ENCODE measurements at regions not wholly inside any gene's neighbourhood (a gene's known extent, or its start where the extent isn't known, plus 50 kb on each side); places are given as distances from the start of the nearest gene placed in this dataset.

- no peak for DNase-seq (ENCODE audit: low spot score)
- 100% methylated on average over 2 of the region's 7 CpGs; no CpG with 5 or more reads in 1 of the 2 donors for WGBS, 2 donors (ENCODE audit: extremely low coverage in 2 of 2, insufficient read length in 2 of 2, insufficient replicate concordance in 1 of 2)
- Histone ChIP-seq H2BK15ac (ENCODE audit: low read length) (no peak overlapping the region), H3K9ac (ENCODE audit: low read depth, low read length, poor library complexity) (no peak overlapping the region), H3K79me1 (ENCODE audit: low read depth, low read length) (no peaks in the 10 kb centered on the region), H3K27ac (replicated peaks; ENCODE audit: low read length) (no peak overlapping the region), H3K27me3 (ENCODE audit: control insufficient read depth in 3 of 3, insufficient read depth in 3 of 3, low read depth in 1 of 3, low read length in 3 of 3) (no peaks in the 10 kb centered on the region), H3K36me3 (replicated peaks in 1 of 2; ENCODE audit: control insufficient read depth in 2 of 2, insufficient read depth in 2 of 2, low read length in 2 of 2) (no peaks in the 10 kb centered on the region), H3K23ac (ENCODE audit: low read depth, low read length, poor library complexity) (no peak overlapping the region), H2BK5ac (ENCODE audit: low read length) (no peak overlapping the region), H2AFZ (ENCODE audit: low read length) (no peak overlapping the region), H2BK12ac (ENCODE audit: low read length) (no peak overlapping the region), H4K91ac (ENCODE audit: low read depth, low read length, poor library complexity) (no peak overlapping the region), H3K9me3 (replicated peaks in 1 of 2; ENCODE audit: control insufficient read depth in 2 of 2, insufficient read depth in 1 of 2, low read depth in 1 of 2, low read length in 2 of 2) (peaks cover 0 to 2% of the 10 kb centered on the region in 2 donors), H4K8ac (ENCODE audit: low read depth, low read length) (no peak overlapping the region), H3K4ac (ENCODE audit: low read length) (no peak overlapping the region), H3K14ac (ENCODE audit: low read length) (no peak overlapping the region), H2AK5ac (ENCODE audit: low read depth, low read length) (no peak overlapping the region), H3K4me3 (ENCODE audit: low read length in 2 of 2) (no peak overlapping the region), H2BK120ac (ENCODE audit: low read depth, low read length) (no peak overlapping the region), H3K4me2 (ENCODE audit: insufficient read depth, low read length, poor library complexity, severe bottlenecking) (no peak overlapping the region), H3K4me1 (ENCODE audit: control insufficient read depth in 2 of 2, insufficient read depth in 1 of 2, low read depth in 1 of 2, low read length in 2 of 2) (peaks cover 0 to 3% of the 10 kb centered on the region in 2 donors), H3K18ac (ENCODE audit: low read length) (no peak overlapping the region)
Measured at GRCh38 chr16:86854626-86855294, 276.4 kb downstream of the FOXL1 start.

GRCh38 chr16:86856946-86857586 is 278.7 kb downstream of the FOXL1 start:
- Histone ChIP-seq H3K79me1 (ENCODE audit: low read depth, low read length) (no peaks in the 10 kb centered on the region), H3K4ac (ENCODE audit: low read length) (no peak overlapping the region), H3K4me2 (ENCODE audit: insufficient read depth, low read length, poor library complexity, severe bottlenecking) (no peak overlapping the region), H3K36me3 (replicated peaks in 1 of 2; ENCODE audit: control insufficient read depth in 2 of 2, insufficient read depth in 2 of 2, low read length in 2 of 2) (no peaks in the 10 kb centered on the region), H4K91ac (ENCODE audit: low read depth, low read length, poor library complexity) (no peak overlapping the region), H2BK120ac (ENCODE audit: low read depth, low read length) (no peak overlapping the region), H4K8ac (ENCODE audit: low read depth, low read length) (no peak overlapping the region), H3K18ac (ENCODE audit: low read length) (no peak overlapping the region), H3K14ac (ENCODE audit: low read length) (no peak overlapping the region), H3K4me1 (ENCODE audit: control insufficient read depth in 2 of 2, insufficient read depth in 1 of 2, low read depth in 1 of 2, low read length in 2 of 2) (peaks cover 0 to 2% of the 10 kb centered on the region in 2 donors), H3K27ac (replicated peaks; ENCODE audit: low read length) (no peak overlapping the region), H3K23ac (ENCODE audit: low read depth, low read length, poor library complexity) (no peak overlapping the region), H2BK15ac (ENCODE audit: low read length) (no peak overlapping the region), H2BK5ac (ENCODE audit: low read length) (no peak overlapping the region), H2AK5ac (ENCODE audit: low read depth, low read length) (no peak overlapping the region), H3K27me3 (ENCODE audit: control insufficient read depth in 3 of 3, insufficient read depth in 3 of 3, low read depth in 1 of 3, low read length in 3 of 3) (no peaks in the 10 kb centered on the region), H3K9ac (ENCODE audit: low read depth, low read length, poor library complexity) (peak overlapping the region; percentile 55), H3K9me3 (replicated peaks in 1 of 2; ENCODE audit: control insufficient read depth in 2 of 2, insufficient read depth in 1 of 2, low read depth in 1 of 2, low read length in 2 of 2) (peaks cover 0 to 2% of the 10 kb centered on the region in 2 donors), H2BK12ac (ENCODE audit: low read length) (no peak overlapping the region), H3K4me3 (ENCODE audit: low read length in 2 of 2) (no peak overlapping the region), H2AFZ (ENCODE audit: low read length) (no peak overlapping the region)
- DNase-seq (ENCODE audit: low spot score), result no peak
- no CpG with 5 or more reads among the region's 15 CpGs for WGBS, 2 donors (ENCODE audit: extremely low coverage in 2 of 2, insufficient read length in 2 of 2, insufficient replicate concordance in 1 of 2)

- no peaks in the 10 kb centered on the region for H3K36me3 ChIP-seq (replicated peaks in 1 of 2; ENCODE audit: control insufficient read depth in 2 of 2, insufficient read depth in 2 of 2, low read length in 2 of 2)
- H3K79me1 ChIP-seq (ENCODE audit: low read depth, low read length), result no peaks in the 10 kb centered on the region
- no peak overlapping the region for H3K4ac ChIP-seq (ENCODE audit: low read length)
- H3K4me2 ChIP-seq (ENCODE audit: insufficient read depth, low read length, poor library complexity, severe bottlenecking), result no peak overlapping the region
- H2AK5ac ChIP-seq (ENCODE audit: low read depth, low read length), result no peak overlapping the region
- WGBS, 2 donors (ENCODE audit: extremely low coverage in 2 of 2, insufficient read length in 2 of 2, insufficient replicate concordance in 1 of 2), result 100% methylated on average over 1 of the region's 2 CpGs; no CpG with 5 or more reads in 1 of the 2 donors
- no peaks in the 10 kb centered on the region for H3K27me3 ChIP-seq (ENCODE audit: control insufficient read depth in 3 of 3, insufficient read depth in 3 of 3, low read depth in 1 of 3, low read length in 3 of 3)
- no peak overlapping the region for H2BK12ac ChIP-seq (ENCODE audit: low read length)
- H3K9ac ChIP-seq (ENCODE audit: low read depth, low read length, poor library complexity), result peak overlapping the region; percentile 14
- H3K14ac ChIP-seq (ENCODE audit: low read length), result no peak overlapping the region
- no peak overlapping the region for H2BK5ac ChIP-seq (ENCODE audit: low read length)
- DNase-seq (ENCODE audit: low spot score), result no peak
- H2AFZ ChIP-seq (ENCODE audit: low read length), result no peak overlapping the region
- no peak overlapping the region for H3K18ac ChIP-seq (ENCODE audit: low read length)
- no peak overlapping the region for H4K8ac ChIP-seq (ENCODE audit: low read depth, low read length)
- no peak overlapping the region for H3K27ac ChIP-seq (replicated peaks; ENCODE audit: low read length)
- H3K23ac ChIP-seq (ENCODE audit: low read depth, low read length, poor library complexity), result no peak overlapping the region
- peaks cover 0 to 2% of the 10 kb centered on the region in 2 donors for H3K9me3 ChIP-seq (replicated peaks in 1 of 2; ENCODE audit: control insufficient read depth in 2 of 2, insufficient read depth in 1 of 2, low read depth in 1 of 2, low read length in 2 of 2)
- peaks cover 0 to 2% of the 10 kb centered on the region in 2 donors for H3K4me1 ChIP-seq (ENCODE audit: control insufficient read depth in 2 of 2, insufficient read depth in 1 of 2, low read depth in 1 of 2, low read length in 2 of 2)
- no peak overlapping the region for H2BK15ac ChIP-seq (ENCODE audit: low read length)
- no peak overlapping the region for H2BK120ac ChIP-seq (ENCODE audit: low read depth, low read length)
- no peak overlapping the region for H4K91ac ChIP-seq (ENCODE audit: low read depth, low read length, poor library complexity)
- peak overlapping the region in 1 of 2 donors; percentile 58 for H3K4me3 ChIP-seq (ENCODE audit: low read length in 2 of 2)
Measured at GRCh38 chr16:86857807-86858206, 279.5 kb downstream of the FOXL1 start.

GRCh38 chr16:86858501-86858900 is 280.2 kb downstream of the FOXL1 start:
- Histone ChIP-seq H3K27me3 (ENCODE audit: control insufficient read depth in 3 of 3, insufficient read depth in 3 of 3, low read depth in 1 of 3, low read length in 3 of 3) (no peaks in the 10 kb centered on the region), H2BK15ac (ENCODE audit: low read length) (no peak overlapping the region), H3K9me3 (replicated peaks in 1 of 2; ENCODE audit: control insufficient read depth in 2 of 2, insufficient read depth in 1 of 2, low read depth in 1 of 2, low read length in 2 of 2) (peaks cover 0 to 2% of the 10 kb centered on the region in 2 donors), H3K4ac (ENCODE audit: low read length) (no peak overlapping the region), H3K23ac (ENCODE audit: low read depth, low read length, poor library complexity) (no peak overlapping the region), H3K36me3 (replicated peaks in 1 of 2; ENCODE audit: control insufficient read depth in 2 of 2, insufficient read depth in 2 of 2, low read length in 2 of 2) (no peaks in the 10 kb centered on the region), H4K8ac (ENCODE audit: low read depth, low read length) (no peak overlapping the region), H2BK120ac (ENCODE audit: low read depth, low read length) (no peak overlapping the region), H3K27ac (replicated peaks; ENCODE audit: low read length) (no peak overlapping the region), H2BK12ac (ENCODE audit: low read length) (no peak overlapping the region), H3K9ac (ENCODE audit: low read depth, low read length, poor library complexity) (no peak overlapping the region), H4K91ac (ENCODE audit: low read depth, low read length, poor library complexity) (no peak overlapping the region), H3K18ac (ENCODE audit: low read length) (no peak overlapping the region), H2AK5ac (ENCODE audit: low read depth, low read length) (no peak overlapping the region), H3K4me1 (ENCODE audit: control insufficient read depth in 2 of 2, insufficient read depth in 1 of 2, low read depth in 1 of 2, low read length in 2 of 2) (peaks cover 0 to 2% of the 10 kb centered on the region in 2 donors), H3K4me3 (ENCODE audit: low read length in 2 of 2) (no peak overlapping the region), H3K79me1 (ENCODE audit: low read depth, low read length) (no peaks in the 10 kb centered on the region), H2AFZ (ENCODE audit: low read length) (no peak overlapping the region), H3K4me2 (ENCODE audit: insufficient read depth, low read length, poor library complexity, severe bottlenecking) (no peak overlapping the region), H2BK5ac (ENCODE audit: low read length) (no peak overlapping the region), H3K14ac (ENCODE audit: low read length) (no peak overlapping the region)
- no peak for DNase-seq (ENCODE audit: low spot score)
- WGBS, 2 donors (ENCODE audit: extremely low coverage in 2 of 2, insufficient read length in 2 of 2, insufficient replicate concordance in 1 of 2), result no CpG with 5 or more reads among the region's 10 CpGs
